ENCODE measurements at regions not wholly inside any gene's neighbourhood (a gene's known extent, or its start where the extent isn't known, plus 50 kb on each side); places are given as distances from the start of the nearest gene placed in this dataset.

DNA sequence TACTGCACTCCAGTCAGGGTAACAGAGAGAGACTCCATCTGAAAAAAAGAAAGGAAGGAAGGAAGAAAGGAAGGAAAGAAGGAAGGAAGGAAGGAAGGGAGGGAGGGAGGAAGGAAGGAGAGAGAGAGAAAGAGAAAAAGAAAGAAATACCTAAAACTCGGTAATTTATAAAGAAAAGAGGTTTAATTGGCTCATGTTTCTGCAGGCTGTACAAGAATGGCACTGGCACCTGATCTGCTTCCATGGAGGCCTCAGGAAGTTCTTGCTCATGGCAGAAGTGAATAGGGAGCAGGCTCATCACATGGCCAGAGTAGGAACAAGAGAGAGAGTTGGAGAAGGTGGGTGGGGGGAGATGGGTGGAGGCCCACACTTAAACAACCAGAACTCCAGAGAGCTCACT, 215.2 kb upstream of the IRX3 start:
- TF ChIP-seq POLR2A (IDR thresholded peaks at IDR 0.05), result no peak
- TF ChIP-seq CTCF (IDR thresholded peaks at IDR 0.05), result no peak
